ENCODE measurements at regions not wholly inside any gene's neighbourhood (a gene's known extent, or its start where the extent isn't known, plus 50 kb on each side); places are given as distances from the start of the nearest gene placed in this dataset.

DNA sequence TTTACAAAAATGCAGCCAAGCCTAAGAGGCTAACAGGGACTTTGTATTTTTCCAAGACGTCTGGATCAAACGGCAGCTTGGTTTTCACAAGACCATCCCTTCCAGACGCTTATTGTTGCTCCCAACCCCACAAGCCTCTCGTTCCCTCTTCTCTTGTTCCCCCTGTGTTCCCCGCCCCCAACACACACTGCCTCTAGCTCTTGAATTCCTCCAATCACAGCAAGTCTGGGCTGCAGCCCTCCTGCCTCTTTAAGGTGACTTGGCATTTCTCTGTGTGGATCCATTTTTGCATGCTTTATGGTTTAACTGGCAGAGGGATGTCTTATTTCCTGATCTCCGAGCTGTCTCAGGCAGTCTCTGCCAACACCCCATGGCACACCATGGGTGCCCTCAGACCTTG lies 182.2 kb downstream of the ABHD5 start:
- no peak for TF ChIP-seq CTCF (IDR thresholded peaks at IDR 0.05; ENCODE audit: poor library complexity)
- TF ChIP-seq EZH2phosphoT487 (IDR thresholded peaks at IDR 0.05; ENCODE audit: low read depth, severe bottlenecking, unreplicated experiment) = no peak
- no peak for TF ChIP-seq EZH2 (IDR thresholded peaks at IDR 0.05; ENCODE audit: borderline replicate concordance)

Measured in hepatocyte (in vitro differentiated cells).